ENCODE measurements at regions not wholly inside any gene's neighbourhood (a gene's known extent, or its start where the extent isn't known, plus 50 kb on each side); places are given as distances from the start of the nearest gene placed in this dataset.
A peak's percentile ranks its signal among the peaks of the same experiment; 100 is the strongest.

GRCh38 chr9:738209-738915, 103.1 kb upstream of the DMRT1 start:
- no peak overlapping the region for H3K27ac Mint-ChIP-seq
- H3K36me3 Mint-ChIP-seq = peaks cover 42% of the 10 kb centered on the region
- H3K9me3 Mint-ChIP-seq = no peaks in the 10 kb centered on the region
- Histone ChIP-seq H3K9me3 (ENCODE audit: low read depth) (no peaks in the 10 kb centered on the region), H3K9ac (no peak overlapping the region), H3K4me2 (no peak overlapping the region), H3K4me3 (no peak overlapping the region), H3F3A (ENCODE audit: low read depth) (peaks cover 8% of the 10 kb centered on the region), H4K20me1 (ENCODE audit: low read depth) (no peaks in the 10 kb centered on the region), H3K4me1 (peaks cover 7% of the 10 kb centered on the region), H3K36me3 (no peaks in the 10 kb centered on the region), H2AFZ (replicated peaks) (no peak overlapping the region), H3K27ac (no peak overlapping the region), H3K27me3 (no peaks in the 10 kb centered on the region), H3K79me2 (ENCODE audit: low read depth) (no peaks in the 10 kb centered on the region)
- no peak for DNase-seq (ENCODE audit: low spot score)
- H3K4me1 Mint-ChIP-seq = peaks cover 2% of the 10 kb centered on the region
- no peak overlapping the region for H3K4me3 Mint-ChIP-seq
- TF ChIP-seq CTCF (IDR thresholded peaks at IDR 0.05) = no peak
- TF ChIP-seq EZH2phosphoT487 (IDR thresholded peaks at IDR 0.05) = no peak
- TF ChIP-seq EZH2 (IDR thresholded peaks at IDR 0.05) = no peak
- H3K27me3 Mint-ChIP-seq (ENCODE audit: insufficient read depth, low read depth) = no peaks in the 10 kb centered on the region

- no peak overlapping the region for H3K9ac ChIP-seq
These were observed 102.1 kb upstream of the DMRT1 start for GRCh38 chr9:739362-739761.

GRCh38 chr9:740221-740620, 101.3 kb upstream of the DMRT1 start:
- peaks cover 14% of the 10 kb centered on the region for H3K4me1 Mint-ChIP-seq
- no peak overlapping the region for H3K27ac Mint-ChIP-seq
- peaks cover 18% of the 10 kb centered on the region for H3K4me1 ChIP-seq
- no peak overlapping the region for H2AFZ ChIP-seq (replicated peaks)
- no peaks in the 10 kb centered on the region for H3K27me3 Mint-ChIP-seq (ENCODE audit: insufficient read depth, low read depth)
- H4K20me1 ChIP-seq (ENCODE audit: low read depth) = no peaks in the 10 kb centered on the region
- H3K4me3 ChIP-seq = no peak overlapping the region
- no peaks in the 10 kb centered on the region for H3K27me3 ChIP-seq
- no peaks in the 10 kb centered on the region for H3K79me2 ChIP-seq (ENCODE audit: low read depth)
- H3K27ac ChIP-seq = no peak overlapping the region
- H3K36me3 Mint-ChIP-seq = peaks cover 45% of the 10 kb centered on the region
- TF ChIP-seq EZH2phosphoT487 (IDR thresholded peaks at IDR 0.05) (no peak), EZH2 (IDR thresholded peaks at IDR 0.05) (no peak), CTCF (IDR thresholded peaks at IDR 0.05) (no peak)
- H3K9ac ChIP-seq = no peak overlapping the region
- H3K9me3 Mint-ChIP-seq = no peaks in the 10 kb centered on the region
- DNase-seq (ENCODE audit: low spot score) = no peak
- H3K4me3 Mint-ChIP-seq = no peak overlapping the region
- H3F3A ChIP-seq (ENCODE audit: low read depth) = peaks cover 19% of the 10 kb centered on the region
- no peaks in the 10 kb centered on the region for H3K36me3 ChIP-seq
- no peak overlapping the region for H3K4me2 ChIP-seq
- H3K9me3 ChIP-seq (ENCODE audit: low read depth) = no peaks in the 10 kb centered on the region

More at GRCh38 chr9:739362-739761, 102.1 kb upstream of the DMRT1 start:
- Mint-ChIP-seq H3K9me3 (no peaks in the 10 kb centered on the region), H3K27me3 (ENCODE audit: insufficient read depth, low read depth) (no peaks in the 10 kb centered on the region), H3K27ac (no peak overlapping the region), H3K4me1 (peaks cover 11% of the 10 kb centered on the region), H3K4me3 (no peak overlapping the region), H3K36me3 (peaks cover 47% of the 10 kb centered on the region)
- Histone ChIP-seq H3K9me3 (ENCODE audit: low read depth) (no peaks in the 10 kb centered on the region), H3K27me3 (no peaks in the 10 kb centered on the region), H3K79me2 (ENCODE audit: low read depth) (no peaks in the 10 kb centered on the region), H3K36me3 (no peaks in the 10 kb centered on the region), H3K4me2 (no peak overlapping the region), H4K20me1 (ENCODE audit: low read depth) (no peaks in the 10 kb centered on the region), H3K27ac (no peak overlapping the region), H3K4me3 (no peak overlapping the region), H2AFZ (replicated peaks) (no peak overlapping the region), H3K4me1 (peaks cover 15% of the 10 kb centered on the region), H3F3A (ENCODE audit: low read depth) (peaks cover 18% of the 10 kb centered on the region)
- no peak for DNase-seq (ENCODE audit: low spot score)
- no peak for TF ChIP-seq EZH2phosphoT487 (IDR thresholded peaks at IDR 0.05)
- no peak for TF ChIP-seq EZH2 (IDR thresholded peaks at IDR 0.05)

- Mint-ChIP-seq H3K4me1 (peaks cover 14% of the 10 kb centered on the region), H3K27me3 (ENCODE audit: insufficient read depth, low read depth) (no peaks in the 10 kb centered on the region), H3K9me3 (no peaks in the 10 kb centered on the region), H3K27ac (peak overlapping the region; percentile 43), H3K36me3 (peaks cover 53% of the 10 kb centered on the region), H3K4me3 (no peak overlapping the region)
- no peak for DNase-seq (ENCODE audit: low spot score)
- Histone ChIP-seq H4K20me1 (ENCODE audit: low read depth) (no peaks in the 10 kb centered on the region), H3K36me3 (no peaks in the 10 kb centered on the region), H3K4me3 (no peak overlapping the region), H3K27me3 (no peaks in the 10 kb centered on the region), H3K4me1 (peaks cover 18% of the 10 kb centered on the region), H3K4me2 (no peak overlapping the region), H2AFZ (replicated peaks) (no peak overlapping the region), H3K27ac (no peak overlapping the region), H3F3A (ENCODE audit: low read depth) (peaks cover 19% of the 10 kb centered on the region), H3K79me2 (ENCODE audit: low read depth) (no peaks in the 10 kb centered on the region), H3K9ac (no peak overlapping the region), H3K9me3 (ENCODE audit: low read depth) (no peaks in the 10 kb centered on the region)
- TF ChIP-seq CTCF (IDR thresholded peaks at IDR 0.05) (no peak), EZH2 (IDR thresholded peaks at IDR 0.05) (no peak), EZH2phosphoT487 (IDR thresholded peaks at IDR 0.05) (no peak)
These were observed 99.4 kb upstream of the DMRT1 start for GRCh38 chr9:742104-742503.
